Endodermal cell (in vitro differentiated cells): ENCODE measurements at regions not wholly inside any gene's neighbourhood (a gene's known extent, or its start where the extent isn't known, plus 50 kb on each side); places are given as distances from the start of the nearest gene placed in this dataset.
A peak's percentile ranks its signal among the peaks of the same experiment; 100 is the strongest.

ENCODE experiments used
- DNase-seq: peaks from one replicate; pipeline ENCODE4 v3.0.0-alpha.2; 2017
- H3K27ac ChIP-seq: 2 replicates; pipeline ENCODE4 v1.5.1; 2013; ENCODE audit warnings: mild to moderate bottlenecking, low read depth, low read length, moderate library complexity
- H3K27me3 ChIP-seq: 2 replicates; pipeline ENCODE4 v1.6.1; 2013; ENCODE audit warnings: mild to moderate bottlenecking, low read length, moderate library complexity; ENCODE audit not compliant: insufficient read depth, control insufficient read depth, poor library complexity, severe bottlenecking
- H3K36me3 ChIP-seq: 2 replicates; pipeline ENCODE4 v1.7.0; 2013; ENCODE audit warnings: mild to moderate bottlenecking, low read length, moderate library complexity; ENCODE audit not compliant: control insufficient read depth, insufficient read depth
- H3K4me1 ChIP-seq: one replicate; pipeline ENCODE4 v1.7.0; 2013; ENCODE audit warnings: low read length; ENCODE audit not compliant: control insufficient read depth, insufficient read depth
- H3K4me3 ChIP-seq: 2 replicates; pipeline ENCODE4 v1.5.1; 2013; ENCODE audit warnings: mild to moderate bottlenecking, low read length, moderate library complexity
- H3K9ac ChIP-seq: 2 replicates; pipeline ENCODE4 v1.6.1; 2013; ENCODE audit warnings: mild to moderate bottlenecking, low read length, moderate library complexity; ENCODE audit not compliant: poor library complexity, severe bottlenecking; ENCODE audit errors: extremely low read depth
- H3K9me3 ChIP-seq: 2 replicates; pipeline ENCODE4 v1.6.1; 2013; ENCODE audit warnings: mild to moderate bottlenecking, low read length, moderate library complexity; ENCODE audit not compliant: control insufficient read depth
- H3K27ac Mint-ChIP-seq: 2 replicates; pipeline ENCODE4 v1.8.0; 2020; ENCODE audit warnings: mixed read lengths
- H3K27me3 Mint-ChIP-seq: 2 replicates; pipeline ENCODE4 v1.8.0; 2021; ENCODE audit warnings: mild to moderate bottlenecking, mixed read lengths; ENCODE audit not compliant: insufficient read depth
- H3K36me3 Mint-ChIP-seq: 2 replicates; pipeline ENCODE4 v1.8.0; 2020; ENCODE audit warnings: low read depth, mixed read lengths
- H3K4me1 Mint-ChIP-seq: 2 replicates; pipeline ENCODE4 v1.8.0; 2020; ENCODE audit warnings: mixed read lengths
- H3K4me3 Mint-ChIP-seq: 2 replicates; pipeline ENCODE4 v1.8.0; 2020; ENCODE audit warnings: mild to moderate bottlenecking, moderate library complexity, mixed read lengths
- H3K9me3 Mint-ChIP-seq: 2 replicates; pipeline ENCODE4 v1.8.0; 2020; ENCODE audit warnings: mild to moderate bottlenecking, mixed read lengths
- CTCF ChIP-seq: fragments of 200-600 bp; sonication (generic); conservative IDR thresholded peaks from 2 replicates; pipeline ENCODE4 v1.5.0; 2021; ENCODE audit warnings: antibody characterized with exemption, mild to moderate bottlenecking
- WGBS, 2 experiments: methylation state at CpG; one replicate each; pipeline versions ENCODE4 v1.1.5 to v1.1.7; 2013; ENCODE audit warnings: missing lambda C conversion rate in 2 of 2, mixed read lengths in 1 of 2; ENCODE audit not compliant: insufficient coverage in 1 of 2, insufficient read length in 1 of 2; 5-methylcytosine and 5-hydroxymethylcytosine counted together

- DNase-seq, result no peak
- Mint-ChIP-seq H3K4me3 (no peak overlapping the region), H3K27ac (no peak overlapping the region), H3K9me3 (peaks cover 8% of the 10 kb centered on the region), H3K27me3 (no peaks in the 10 kb centered on the region), H3K4me1 (peaks cover 29% of the 10 kb centered on the region), H3K36me3 (peaks cover 2% of the 10 kb centered on the region)
- Histone ChIP-seq H3K9ac (no peak overlapping the region), H3K27ac (no peak overlapping the region), H3K4me1 (no peaks in the 10 kb centered on the region), H3K36me3 (no peaks in the 10 kb centered on the region), H3K9me3 (no peaks in the 10 kb centered on the region), H3K27me3 (no peaks in the 10 kb centered on the region), H3K4me3 (no peak overlapping the region)
- WGBS, 2 experiments, result 50 to 73% methylated on average over 2 to 4 of the region's 4 CpGs
- no peak for TF ChIP-seq CTCF
Observed at GRCh38 chr1:75668813-75669212, 55.7 kb upstream of the ACADM start.

GRCh38 chr1:75671708-75672107 lies 52.8 kb upstream of the ACADM start:
- TF ChIP-seq CTCF, result no peak
- Histone ChIP-seq H3K27me3 (no peaks in the 10 kb centered on the region), H3K27ac (no peak overlapping the region), H3K36me3 (no peaks in the 10 kb centered on the region), H3K9me3 (no peaks in the 10 kb centered on the region), H3K4me3 (no peak overlapping the region), H3K9ac (no peak overlapping the region), H3K4me1 (no peaks in the 10 kb centered on the region)
- WGBS, 2 experiments, result 94 to 100% methylated on average over 2 to 4 of the region's 4 CpGs
- H3K4me3 Mint-ChIP-seq, result no peak overlapping the region
- peaks cover 1% of the 10 kb centered on the region for H3K9me3 Mint-ChIP-seq
- peaks cover 32% of the 10 kb centered on the region for H3K4me1 Mint-ChIP-seq
- DNase-seq, result no peak
- H3K36me3 Mint-ChIP-seq, result no peaks in the 10 kb centered on the region
- no peaks in the 10 kb centered on the region for H3K27me3 Mint-ChIP-seq
- peak overlapping the region; percentile 96 for H3K27ac Mint-ChIP-seq

GRCh38 chr1:75672108-75672507 lies 52.4 kb upstream of the ACADM start:
- no peaks in the 10 kb centered on the region for H3K27me3 ChIP-seq
- H3K4me1 ChIP-seq, result no peaks in the 10 kb centered on the region
- Mint-ChIP-seq H3K4me1 (peaks cover 32% of the 10 kb centered on the region), H3K4me3 (peak overlapping the region; percentile 7), H3K36me3 (no peaks in the 10 kb centered on the region), H3K9me3 (peaks cover 4% of the 10 kb centered on the region), H3K27me3 (no peaks in the 10 kb centered on the region), H3K27ac (peak overlapping the region; percentile 96)
- H3K9me3 ChIP-seq, result no peaks in the 10 kb centered on the region
- DNase-seq, result no peak
- no peak overlapping the region for H3K27ac ChIP-seq
- H3K36me3 ChIP-seq, result no peaks in the 10 kb centered on the region
- H3K4me3 ChIP-seq, result no peak overlapping the region
- no peak overlapping the region for H3K9ac ChIP-seq
- WGBS, 2 experiments, result 91 to 100% methylated on average over 1 to 2 of the region's 2 CpGs
- no peak for TF ChIP-seq CTCF
